CD4-positive, alpha-beta memory T cell (primary cell): ENCODE measurements at regions not wholly inside any gene's neighbourhood (a gene's known extent, or its start where the extent isn't known, plus 50 kb on each side); places are given as distances from the start of the nearest gene placed in this dataset.

ENCODE experiments used
- CTCF ChIA-PET: fragments of 350-600 bp; sonication (Branson Sonifier 250); formaldehyde crosslinking; loops from one replicate; lab custom pipeline; 2021; ENCODE audit warnings: inconsistent platforms; ENCODE audit not compliant: partially characterized antibody; lab: Charles Lee
- POLR2A ChIA-PET: fragments of 350-600 bp; sonication (Branson Sonifier 250); formaldehyde crosslinking; loops from one replicate; lab custom pipeline; 2021; ENCODE audit not compliant: partially characterized antibody; lab: Charles Lee
- DNase-seq, 5 donors: peaks; one replicate each; pipeline versions ENCODE4 v3.0.0 to v3.0.0-alpha.2; 2020 to 2022; ENCODE audit warnings: mixed read lengths in 1 of 5
- H3K27ac ChIP-seq: one replicate; pipeline ENCODE4 v1.7.0; 2013; ENCODE audit warnings: low read depth, low read length
- H3K27me3 ChIP-seq: 2 replicates; pipeline ENCODE4 v1.7.0; 2013; ENCODE audit warnings: mild to moderate bottlenecking, low read length, moderate library complexity; ENCODE audit not compliant: insufficient read depth
- H3K36me3 ChIP-seq: 2 replicates; pipeline ENCODE4 v1.7.0; 2013; ENCODE audit warnings: mild to moderate bottlenecking, low read length, moderate library complexity; ENCODE audit not compliant: insufficient read depth
- H3K4me1 ChIP-seq: 2 replicates; pipeline ENCODE4 v1.7.0; 2013; ENCODE audit warnings: mild to moderate bottlenecking, low read length, moderate library complexity; ENCODE audit not compliant: insufficient read depth
- H3K4me3 ChIP-seq, 2 donors: one replicate each; pipeline ENCODE4 v1.7.0; 2013; ENCODE audit warnings: low read length in 2 of 2, mild to moderate bottlenecking in 1 of 2
- H3K9me3 ChIP-seq, 2 donors: one replicate each; pipeline ENCODE4 v1.7.0; 2013; ENCODE audit warnings: low read length in 2 of 2, control low read depth in 1 of 2; ENCODE audit not compliant: control insufficient read depth in 1 of 2
- H3K27ac Mint-ChIP-seq, 7 donors: one replicate each; pipeline ENCODE4 v1.8.0; 2020 to 2021; ENCODE audit warnings: mixed read lengths in 7 of 7, mild to moderate bottlenecking in 6 of 7, inconsistent platforms in 3 of 7, moderate library complexity in 3 of 7
- H3K27me3 Mint-ChIP-seq, 2 donors: one replicate each; pipeline ENCODE4 v1.8.0; 2020 to 2021; ENCODE audit warnings: mixed read lengths in 2 of 2
- H3K36me3 Mint-ChIP-seq, 2 donors: one replicate each; pipeline ENCODE4 v1.8.0; 2020 to 2021; ENCODE audit warnings: mixed read lengths in 2 of 2, inconsistent platforms in 1 of 2, mild to moderate bottlenecking in 1 of 2
- H3K4me1 Mint-ChIP-seq, 4 donors: one replicate each; pipeline ENCODE4 v1.8.0; 2020 to 2021; ENCODE audit warnings: mixed read lengths in 4 of 4, mild to moderate bottlenecking in 1 of 4
- H3K4me3 Mint-ChIP-seq, 8 donors: one replicate each; pipeline ENCODE4 v1.8.0; 2020 to 2021; ENCODE audit warnings: mixed read lengths in 8 of 8, mild to moderate bottlenecking in 7 of 8, moderate library complexity in 6 of 8, inconsistent platforms in 3 of 8
- H3K9me3 Mint-ChIP-seq, 8 donors: one replicate each; pipeline ENCODE4 v1.8.0; 2020 to 2021; ENCODE audit warnings: mixed read lengths in 8 of 8, mild to moderate bottlenecking in 5 of 8, inconsistent platforms in 3 of 8, moderate library complexity in 1 of 8
- intact Hi-C: fragments of 100-400 bp; cut with micrococcal nuclease; formaldehyde crosslinking; loops from one replicate; pipeline ENCODE4 v1.15.1; 2023

GRCh38 chr6:1554476-1555310 is 55.0 kb upstream of the FOXC1 start:
- no peaks in the 10 kb centered on the region for H3K36me3 Mint-ChIP-seq
- peak; percentile 58 to 78 (median 72) for DNase-seq
- H3K4me3 Mint-ChIP-seq = peak overlapping the region; percentile 84 to 91 (median 89)
- peak overlapping the region; percentile 42 to 60 for H3K4me3 ChIP-seq
- H3K4me1 Mint-ChIP-seq = peaks cover 12 to 41% (median 23%) of the 10 kb centered on the region in 4 donors
- CTCF ChIA-PET = interaction anchor here (0.8 to 23.1 kb wide), 11 partner anchors 9 to 31 kb away, joined by 4 to 688 read pairs (median 5); no protein-coding TSS in a partner anchor
- peaks cover 0 to 4% (median 0%) of the 10 kb centered on the region in 8 donors for H3K9me3 Mint-ChIP-seq
- POLR2A ChIA-PET = interaction anchor here (0.8 to 8.1 kb wide), 5 partner anchors 18 to 1211 kb away, joined by 3 to 139 read pairs (median 7); partner anchors contain the start of gene WRNIP1
- no peaks in the 10 kb centered on the region for H3K27me3 ChIP-seq
- H3K36me3 ChIP-seq = no peaks in the 10 kb centered on the region
- peak overlapping the region; percentile 44 for H3K27ac ChIP-seq
- H3K4me1 ChIP-seq = peaks cover 27% of the 10 kb centered on the region
- intact Hi-C loops = loop anchor here (1.0 kb wide), 1 partner anchor 30 kb away; no protein-coding TSS in a partner anchor
- no peaks in the 10 kb centered on the region for H3K9me3 ChIP-seq
- peaks cover 4 to 7% of the 10 kb centered on the region in 2 donors for H3K27me3 Mint-ChIP-seq
- peak overlapping the region; percentile 14 to 92 (median 85) for H3K27ac Mint-ChIP-seq

- H3K4me3 Mint-ChIP-seq = no peak overlapping the region
- Histone ChIP-seq H3K27ac (no peak overlapping the region), H3K36me3 (no peaks in the 10 kb centered on the region), H3K4me3 (no peak overlapping the region), H3K9me3 (no peaks in the 10 kb centered on the region), H3K4me1 (peaks cover 13% of the 10 kb centered on the region), H3K27me3 (no peaks in the 10 kb centered on the region)
- DNase-seq = no peak
- H3K9me3 Mint-ChIP-seq = peaks cover 0 to 3% (median 0%) of the 10 kb centered on the region in 8 donors
- intact Hi-C loops = no loop called here
- H3K27ac Mint-ChIP-seq = no peak overlapping the region
- peaks cover 6 to 10% of the 10 kb centered on the region in 2 donors for H3K27me3 Mint-ChIP-seq
- CTCF ChIA-PET = interaction anchor here (23.1 kb wide), 1 partner anchor 35 kb away, joined by 688 read pairs; no protein-coding TSS in a partner anchor
- peaks cover 8 to 20% (median 14%) of the 10 kb centered on the region in 4 donors for H3K4me1 Mint-ChIP-seq
- H3K36me3 Mint-ChIP-seq = no peaks in the 10 kb centered on the region
- POLR2A ChIA-PET = interaction anchor here (3.0 kb wide), 1 partner anchor 34 kb away, joined by 10 read pairs; no protein-coding TSS in a partner anchor
Observed at GRCh38 chr6:1558388-1558787, 51.3 kb upstream of the FOXC1 start.
